ENCODE measurements at regions not wholly inside any gene's neighbourhood (a gene's known extent, or its start where the extent isn't known, plus 50 kb on each side); places are given as distances from the start of the nearest gene placed in this dataset.

GRCh38 chr11:19328586-19329311 is 88.0 kb upstream of the E2F8 start:
- Histone ChIP-seq H3K9me3 (no peaks in the 10 kb centered on the region), H3K4me3 (ENCODE audit: control insufficient read depth in 1 of 2, extremely low read depth in 1 of 2, low read length in 1 of 2) (no peak overlapping the region), H3K27me3 (replicated peaks in 1 of 2; ENCODE audit: control insufficient read depth in 2 of 2, extremely low read depth in 1 of 2, insufficient read depth in 2 of 2, low read length in 1 of 2) (peaks cover 1 to 5% of the 10 kb centered on the region in 2 experiments), H3K4me1 (ENCODE audit: control insufficient read depth in 1 of 2, extremely low read depth in 1 of 2, insufficient read depth in 2 of 2, low read length in 2 of 2) (no peaks in the 10 kb centered on the region), H3K36me3 (ENCODE audit: control insufficient read depth in 2 of 2, extremely low read depth in 1 of 2, insufficient read depth in 1 of 2, low read length in 1 of 2) (no peaks in the 10 kb centered on the region), H3K27ac (ENCODE audit: low read length) (no peak overlapping the region)
- ATAC-seq (replicated peaks in 1 of 4) (no peak), DNase-seq (no peak)
- CTCF ChIA-PET, result no interaction called here
- POLR2A ChIA-PET, result no interaction called here
- no peak overlapping the region for H3K4me3 Mint-ChIP-seq
- no peak overlapping the region for H3K27ac Mint-ChIP-seq
- H3K9me3 Mint-ChIP-seq, result no peaks in the 10 kb centered on the region
- H3K27me3 Mint-ChIP-seq, result peaks cover 12 to 36% of the 10 kb centered on the region in 2 donors
- WGBS (ENCODE audit: insufficient coverage), result 62% methylated on average over 4 of the region's 8 CpGs
- H3K4me1 Mint-ChIP-seq, result no peaks in the 10 kb centered on the region
- H3K36me3 Mint-ChIP-seq, result no peaks in the 10 kb centered on the region

GRCh38 chr11:19327280-19327679 is 86.5 kb upstream of the E2F8 start:
- Histone ChIP-seq H3K4me1 (ENCODE audit: control insufficient read depth in 1 of 2, extremely low read depth in 1 of 2, insufficient read depth in 2 of 2, low read length in 2 of 2) (no peaks in the 10 kb centered on the region), H3K27ac (ENCODE audit: low read length) (no peak overlapping the region), H3K9me3 (no peaks in the 10 kb centered on the region), H3K36me3 (ENCODE audit: control insufficient read depth in 2 of 2, extremely low read depth in 1 of 2, insufficient read depth in 1 of 2, low read length in 1 of 2) (no peaks in the 10 kb centered on the region), H3K4me3 (ENCODE audit: control insufficient read depth in 1 of 2, extremely low read depth in 1 of 2, low read length in 1 of 2) (no peak overlapping the region), H3K27me3 (replicated peaks in 1 of 2; ENCODE audit: control insufficient read depth in 2 of 2, extremely low read depth in 1 of 2, insufficient read depth in 2 of 2, low read length in 1 of 2) (peaks cover 0 to 8% of the 10 kb centered on the region in 2 experiments)
- no peaks in the 10 kb centered on the region for H3K4me1 Mint-ChIP-seq
- no peaks in the 10 kb centered on the region for H3K36me3 Mint-ChIP-seq
- WGBS (ENCODE audit: insufficient coverage), result 83% methylated on average over 1 of the region's 3 CpGs
- peaks cover 18 to 39% of the 10 kb centered on the region in 2 donors for H3K27me3 Mint-ChIP-seq
- H3K27ac Mint-ChIP-seq, result no peak overlapping the region
- ChIA-PET POLR2A (no interaction called here), CTCF (no interaction called here)
- H3K9me3 Mint-ChIP-seq, result peaks cover 0 to 3% (median 0%) of the 10 kb centered on the region in 3 donors
- DNase-seq (no peak), ATAC-seq (replicated peaks in 1 of 4) (no peak)
- no peak overlapping the region for H3K4me3 Mint-ChIP-seq

- Histone ChIP-seq H3K27me3 (replicated peaks in 1 of 2; ENCODE audit: control insufficient read depth in 2 of 2, extremely low read depth in 1 of 2, insufficient read depth in 2 of 2, low read length in 1 of 2) (peaks cover 0 to 8% of the 10 kb centered on the region in 2 experiments), H3K4me1 (ENCODE audit: control insufficient read depth in 1 of 2, extremely low read depth in 1 of 2, insufficient read depth in 2 of 2, low read length in 2 of 2) (no peaks in the 10 kb centered on the region), H3K9me3 (no peaks in the 10 kb centered on the region), H3K4me3 (ENCODE audit: control insufficient read depth in 1 of 2, extremely low read depth in 1 of 2, low read length in 1 of 2) (no peak overlapping the region), H3K27ac (ENCODE audit: low read length) (no peak overlapping the region), H3K36me3 (ENCODE audit: control insufficient read depth in 2 of 2, extremely low read depth in 1 of 2, insufficient read depth in 1 of 2, low read length in 1 of 2) (no peaks in the 10 kb centered on the region)
- H3K36me3 Mint-ChIP-seq, result no peaks in the 10 kb centered on the region
- no peak overlapping the region for H3K27ac Mint-ChIP-seq
- ATAC-seq (replicated peaks in 1 of 4) (no peak), DNase-seq (no peak)
- no peaks in the 10 kb centered on the region for H3K4me1 Mint-ChIP-seq
- POLR2A ChIA-PET, result no interaction called here
- CTCF ChIA-PET, result no interaction called here
- peaks cover 0 to 3% (median 0%) of the 10 kb centered on the region in 3 donors for H3K9me3 Mint-ChIP-seq
- H3K27me3 Mint-ChIP-seq, result peaks cover 22 to 38% of the 10 kb centered on the region in 2 donors
- no peak overlapping the region for H3K4me3 Mint-ChIP-seq
- WGBS (ENCODE audit: insufficient coverage), result no CpG with 5 or more reads among the region's 1 CpG
Observed at GRCh38 chr11:19326499-19326898, 85.8 kb upstream of the E2F8 start.

GRCh38 chr11:19323502-19323901 is 82.8 kb upstream of the E2F8 start:
- Mint-ChIP-seq H3K4me1 (no peaks in the 10 kb centered on the region), H3K9me3 (peaks cover 0 to 3% (median 0%) of the 10 kb centered on the region in 3 donors), H3K4me3 (no peak overlapping the region), H3K27me3 (peaks cover 34 to 42% of the 10 kb centered on the region in 2 donors), H3K36me3 (no peaks in the 10 kb centered on the region), H3K27ac (no peak overlapping the region)
- ATAC-seq (replicated peaks in 1 of 4), result no peak
- H3K36me3 ChIP-seq (ENCODE audit: control insufficient read depth in 2 of 2, extremely low read depth in 1 of 2, insufficient read depth in 1 of 2, low read length in 1 of 2), result no peaks in the 10 kb centered on the region
- H3K4me3 ChIP-seq (ENCODE audit: control insufficient read depth in 1 of 2, extremely low read depth in 1 of 2, low read length in 1 of 2), result no peak overlapping the region
- no peaks in the 10 kb centered on the region for H3K4me1 ChIP-seq (ENCODE audit: control insufficient read depth in 1 of 2, extremely low read depth in 1 of 2, insufficient read depth in 2 of 2, low read length in 2 of 2)
- ChIA-PET POLR2A (no interaction called here), CTCF (no interaction called here)
- DNase-seq, result no peak
- H3K9me3 ChIP-seq, result no peaks in the 10 kb centered on the region
- peaks cover 5 to 7% of the 10 kb centered on the region in 2 experiments for H3K27me3 ChIP-seq (replicated peaks in 1 of 2; ENCODE audit: control insufficient read depth in 2 of 2, extremely low read depth in 1 of 2, insufficient read depth in 2 of 2, low read length in 1 of 2)
- H3K27ac ChIP-seq (ENCODE audit: low read length), result no peak overlapping the region

GRCh38 chr11:19321351-19321750 is 80.6 kb upstream of the E2F8 start:
- Histone ChIP-seq H3K4me1 (ENCODE audit: control insufficient read depth in 1 of 2, extremely low read depth in 1 of 2, insufficient read depth in 2 of 2, low read length in 2 of 2) (no peaks in the 10 kb centered on the region), H3K27ac (ENCODE audit: low read length) (no peak overlapping the region), H3K4me3 (ENCODE audit: control insufficient read depth in 1 of 2, extremely low read depth in 1 of 2, low read length in 1 of 2) (no peak overlapping the region), H3K36me3 (ENCODE audit: control insufficient read depth in 2 of 2, extremely low read depth in 1 of 2, insufficient read depth in 1 of 2, low read length in 1 of 2) (no peaks in the 10 kb centered on the region), H3K27me3 (replicated peaks in 1 of 2; ENCODE audit: control insufficient read depth in 2 of 2, extremely low read depth in 1 of 2, insufficient read depth in 2 of 2, low read length in 1 of 2) (peaks cover 5 to 15% of the 10 kb centered on the region in 2 experiments), H3K9me3 (no peaks in the 10 kb centered on the region)
- Mint-ChIP-seq H3K27ac (no peak overlapping the region), H3K4me3 (no peak overlapping the region), H3K9me3 (peaks cover 0 to 3% (median 0%) of the 10 kb centered on the region in 3 donors), H3K36me3 (no peaks in the 10 kb centered on the region), H3K4me1 (no peaks in the 10 kb centered on the region), H3K27me3 (peaks cover 34 to 38% of the 10 kb centered on the region in 2 donors)
- 67% methylated on average over 1 of the region's 2 CpGs for WGBS (ENCODE audit: insufficient coverage)
- ChIA-PET CTCF (interaction anchor here in 1 of 2 donors (0.6 kb wide), 1 partner anchor 1258 kb away, joined by 5 read pairs; no protein-coding TSS in a partner anchor), POLR2A (no interaction called here)
- ATAC-seq (replicated peaks in 1 of 4) (no peak), DNase-seq (no peak)

GRCh38 chr11:19320827-19321226 is 80.1 kb upstream of the E2F8 start:
- WGBS (ENCODE audit: insufficient coverage), result 100% methylated on average over 1 of the region's 1 CpG
- ChIA-PET CTCF (interaction anchor here in 1 of 2 donors (0.6 kb wide), 1 partner anchor 1258 kb away, joined by 5 read pairs; no protein-coding TSS in a partner anchor), POLR2A (no interaction called here)
- Histone ChIP-seq H3K4me1 (ENCODE audit: control insufficient read depth in 1 of 2, extremely low read depth in 1 of 2, insufficient read depth in 2 of 2, low read length in 2 of 2) (no peaks in the 10 kb centered on the region), H3K27ac (ENCODE audit: low read length) (no peak overlapping the region), H3K27me3 (replicated peaks in 1 of 2; ENCODE audit: control insufficient read depth in 2 of 2, extremely low read depth in 1 of 2, insufficient read depth in 2 of 2, low read length in 1 of 2) (peaks cover 5 to 15% of the 10 kb centered on the region in 2 experiments), H3K36me3 (ENCODE audit: control insufficient read depth in 2 of 2, extremely low read depth in 1 of 2, insufficient read depth in 1 of 2, low read length in 1 of 2) (no peaks in the 10 kb centered on the region), H3K4me3 (ENCODE audit: control insufficient read depth in 1 of 2, extremely low read depth in 1 of 2, low read length in 1 of 2) (no peak overlapping the region), H3K9me3 (no peaks in the 10 kb centered on the region)
- ATAC-seq (replicated peaks in 1 of 4) (no peak), DNase-seq (no peak)
- Mint-ChIP-seq H3K36me3 (no peaks in the 10 kb centered on the region), H3K4me1 (no peaks in the 10 kb centered on the region), H3K4me3 (no peak overlapping the region), H3K27ac (no peak overlapping the region), H3K9me3 (peaks cover 0 to 3% (median 0%) of the 10 kb centered on the region in 3 donors), H3K27me3 (peaks cover 34 to 38% of the 10 kb centered on the region in 2 donors)
